ENCODE measurements at regions not wholly inside any gene's neighbourhood (a gene's known extent, or its start where the extent isn't known, plus 50 kb on each side); places are given as distances from the start of the nearest gene placed in this dataset.

DNA sequence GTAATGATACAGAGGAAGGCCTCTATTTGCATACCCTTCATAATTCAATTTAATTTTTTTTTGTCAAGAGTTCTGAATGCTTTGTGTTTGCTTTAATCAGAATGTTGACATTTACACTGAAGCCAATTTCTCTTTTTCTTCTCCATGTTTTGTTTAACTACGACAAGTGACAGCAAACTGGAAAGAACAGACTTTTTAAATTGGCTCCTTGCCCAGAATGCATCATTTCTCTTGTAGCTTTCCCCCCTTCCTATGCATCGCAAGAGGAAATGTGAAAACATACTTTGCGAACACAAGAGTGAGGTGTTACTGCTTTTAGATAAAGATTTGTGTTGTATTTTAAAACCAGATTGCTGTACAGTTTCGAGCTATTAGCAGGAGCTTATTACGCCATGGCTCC, 955.2 kb upstream of the CELF4 start:
- Histone ChIP-seq H3K4me1 (ENCODE audit: low read depth, poor library complexity, severe bottlenecking) (no peaks in the 10 kb centered on the region), H3K27me3 (ENCODE audit: insufficient read depth, low read depth) (no peaks in the 10 kb centered on the region), H2AFZ (ENCODE audit: low read depth) (no peak overlapping the region), H4K20me1 (ENCODE audit: insufficient read depth) (no peaks in the 10 kb centered on the region), H3K4me3 (IDR thresholded peaks at IDR 0.05; ENCODE audit: insufficient read depth, low read depth, low read length) (no peak overlapping the region), H3K27ac (no peak overlapping the region), H3K79me2 (ENCODE audit: insufficient read depth, low read depth) (no peaks in the 10 kb centered on the region), H3K36me3 (ENCODE audit: insufficient read depth) (no peaks in the 10 kb centered on the region), H3K9ac (no peak overlapping the region), H3K4me2 (no peak overlapping the region)
- TF ChIP-seq, protein P1, sequence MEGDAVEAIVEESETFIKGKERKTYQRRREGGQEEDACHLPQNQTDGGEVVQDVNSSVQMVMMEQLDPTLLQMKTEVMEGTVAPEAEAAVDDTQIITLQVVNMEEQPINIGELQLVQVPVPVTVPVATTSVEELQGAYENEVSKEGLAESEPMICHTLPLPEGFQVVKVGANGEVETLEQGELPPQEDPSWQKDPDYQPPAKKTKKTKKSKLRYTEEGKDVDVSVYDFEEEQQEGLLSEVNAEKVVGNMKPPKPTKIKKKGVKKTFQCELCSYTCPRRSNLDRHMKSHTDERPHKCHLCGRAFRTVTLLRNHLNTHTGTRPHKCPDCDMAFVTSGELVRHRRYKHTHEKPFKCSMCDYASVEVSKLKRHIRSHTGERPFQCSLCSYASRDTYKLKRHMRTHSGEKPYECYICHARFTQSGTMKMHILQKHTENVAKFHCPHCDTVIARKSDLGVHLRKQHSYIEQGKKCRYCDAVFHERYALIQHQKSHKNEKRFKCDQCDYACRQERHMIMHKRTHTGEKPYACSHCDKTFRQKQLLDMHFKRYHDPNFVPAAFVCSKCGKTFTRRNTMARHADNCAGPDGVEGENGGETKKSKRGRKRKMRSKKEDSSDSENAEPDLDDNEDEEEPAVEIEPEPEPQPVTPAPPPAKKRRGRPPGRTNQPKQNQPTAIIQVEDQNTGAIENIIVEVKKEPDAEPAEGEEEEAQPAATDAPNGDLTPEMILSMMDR (conservative IDR thresholded peaks at IDR 0.05; ENCODE audit: low read depth, low read length): no peak

DNA sequence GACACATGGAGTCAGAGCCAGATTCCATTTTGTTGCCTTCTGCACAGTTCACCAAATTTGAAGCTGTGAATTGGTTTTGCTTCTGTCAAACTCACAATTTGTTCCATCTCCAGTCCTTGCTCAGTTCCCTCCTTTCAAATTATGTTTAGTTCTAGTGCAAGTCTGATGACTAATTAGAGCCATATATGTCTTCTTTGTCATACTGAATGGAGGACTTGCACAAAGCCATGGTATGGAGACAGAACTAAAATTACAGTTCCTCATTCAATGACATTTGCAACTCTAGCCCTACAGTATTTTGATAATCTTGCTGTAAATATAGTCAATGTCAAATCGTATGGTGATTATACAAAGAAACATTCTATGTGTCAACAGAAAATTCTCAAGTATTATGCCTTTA, 936.9 kb upstream of the CELF4 start:
- no peak overlapping the region for H3K9ac ChIP-seq
- no peak overlapping the region for H3K4me2 ChIP-seq
- no peaks in the 10 kb centered on the region for H3K79me2 ChIP-seq (ENCODE audit: insufficient read depth, low read depth)
- H2AFZ ChIP-seq (ENCODE audit: low read depth): no peak overlapping the region
- H4K20me1 ChIP-seq (ENCODE audit: insufficient read depth): no peaks in the 10 kb centered on the region
- no peaks in the 10 kb centered on the region for H3K36me3 ChIP-seq (ENCODE audit: insufficient read depth)
- no peaks in the 10 kb centered on the region for H3K27me3 ChIP-seq (ENCODE audit: insufficient read depth, low read depth)
- no peaks in the 10 kb centered on the region for H3K4me1 ChIP-seq (ENCODE audit: low read depth, poor library complexity, severe bottlenecking)
- H3K4me3 ChIP-seq (IDR thresholded peaks at IDR 0.05; ENCODE audit: insufficient read depth, low read depth, low read length): no peak overlapping the region
- H3K27ac ChIP-seq: no peak overlapping the region
- TF ChIP-seq, protein P1 (conservative IDR thresholded peaks at IDR 0.05; ENCODE audit: low read depth, low read length): no peak

DNA sequence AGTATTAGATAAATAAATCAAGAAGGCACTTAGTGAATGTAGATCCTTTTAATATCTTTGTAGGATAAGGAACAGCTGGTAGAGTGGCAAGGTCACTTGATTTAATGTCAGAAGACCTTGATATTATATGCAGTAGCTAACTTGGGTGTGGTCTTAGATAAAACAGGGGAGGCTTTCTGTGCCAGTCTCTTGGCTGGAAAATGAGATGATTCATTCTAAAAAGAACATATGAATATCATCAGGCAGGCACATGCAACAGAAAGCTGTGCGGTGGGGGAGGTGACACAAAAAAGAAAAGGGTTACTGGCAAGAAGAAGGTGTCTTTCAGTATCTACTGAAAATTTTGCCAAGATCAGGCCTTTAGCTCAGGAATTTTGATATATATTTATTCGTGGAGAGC, 931.7 kb upstream of the CELF4 start:
- Histone ChIP-seq H3K9ac (no peak overlapping the region), H3K36me3 (ENCODE audit: insufficient read depth) (no peaks in the 10 kb centered on the region), H3K4me3 (IDR thresholded peaks at IDR 0.05; ENCODE audit: insufficient read depth, low read depth, low read length) (no peak overlapping the region), H3K27me3 (ENCODE audit: insufficient read depth, low read depth) (no peaks in the 10 kb centered on the region), H2AFZ (ENCODE audit: low read depth) (no peak overlapping the region), H4K20me1 (ENCODE audit: insufficient read depth) (no peaks in the 10 kb centered on the region), H3K79me2 (ENCODE audit: insufficient read depth, low read depth) (no peaks in the 10 kb centered on the region), H3K4me1 (ENCODE audit: low read depth, poor library complexity, severe bottlenecking) (no peaks in the 10 kb centered on the region), H3K27ac (no peak overlapping the region), H3K4me2 (no peak overlapping the region)
- TF ChIP-seq, protein P1 (conservative IDR thresholded peaks at IDR 0.05; ENCODE audit: low read depth, low read length): no peak

DNA sequence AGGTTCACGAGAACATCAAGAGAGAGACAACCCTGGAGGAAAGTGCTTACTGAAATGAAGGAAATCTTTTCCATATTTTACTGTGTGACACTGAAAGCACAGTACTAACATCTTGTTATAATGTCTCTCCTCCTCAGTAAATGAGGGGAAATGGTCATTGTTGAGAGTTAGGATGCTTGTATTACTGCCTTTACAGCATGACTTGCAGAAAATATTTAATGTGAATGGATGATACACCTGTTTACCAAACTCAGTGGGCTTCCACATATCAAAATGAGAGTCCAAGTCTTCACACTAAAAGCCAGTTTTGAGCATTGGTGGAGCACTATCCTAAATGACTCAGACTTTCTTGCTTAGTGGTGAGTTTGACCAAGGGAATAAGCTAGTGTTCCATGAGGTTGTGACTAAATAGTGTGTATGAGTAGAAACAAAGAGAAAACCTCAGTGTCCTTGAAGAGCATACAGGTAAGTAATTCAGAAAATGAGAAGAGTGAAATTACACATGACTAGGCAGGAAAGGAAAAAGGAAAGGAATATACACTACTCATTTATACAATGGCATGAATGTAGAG, 930.7 kb upstream of the CELF4 start:
- no peak overlapping the region for H3K4me2 ChIP-seq
- TF ChIP-seq, protein P1 (conservative IDR thresholded peaks at IDR 0.05; ENCODE audit: low read depth, low read length): no peak
- no peak overlapping the region for H3K4me3 ChIP-seq (IDR thresholded peaks at IDR 0.05; ENCODE audit: insufficient read depth, low read depth, low read length)
- no peaks in the 10 kb centered on the region for H3K36me3 ChIP-seq (ENCODE audit: insufficient read depth)
- H3K79me2 ChIP-seq (ENCODE audit: insufficient read depth, low read depth): no peaks in the 10 kb centered on the region
- no peak overlapping the region for H3K27ac ChIP-seq
- H3K27me3 ChIP-seq (ENCODE audit: insufficient read depth, low read depth): no peaks in the 10 kb centered on the region
- H3K4me1 ChIP-seq (ENCODE audit: low read depth, poor library complexity, severe bottlenecking): no peaks in the 10 kb centered on the region
- H3K9ac ChIP-seq: no peak overlapping the region
- no peak overlapping the region for H2AFZ ChIP-seq (ENCODE audit: low read depth)
- no peaks in the 10 kb centered on the region for H4K20me1 ChIP-seq (ENCODE audit: insufficient read depth)
